HTR-8/SVneo (cell line): ENCODE measurements at regions not wholly inside any gene's neighbourhood (a gene's known extent, or its start where the extent isn't known, plus 50 kb on each side); places are given as distances from the start of the nearest gene placed in this dataset.

Source experiments
- DNase-seq: peaks from one replicate; pipeline ENCODE4 v3.0.0; 2011; ENCODE audit warnings: low spot score, mixed read lengths; ENCODE audit not compliant: insufficient read length
- FAIRE-seq: peaks from 2 replicates; lab custom pipeline; 2011; peaks lifted over from hg19 to GRCh38; lab: Jason Lieb, UNC

GRCh38 chr5:175803736-175804454 lies 67.5 kb upstream of the CPLX2 start:
- FAIRE-seq = no peak
- no peak for DNase-seq

GRCh38 chr5:175805256-175806011 lies 65.9 kb upstream of the CPLX2 start:
- no peak for FAIRE-seq
- DNase-seq = no peak

GRCh38 chr5:175808711-175809110 lies 62.7 kb upstream of the CPLX2 start:
- DNase-seq (no peak), FAIRE-seq (no peak)

GRCh38 chr5:175809531-175810121 lies 61.8 kb upstream of the CPLX2 start:
- DNase-seq = peak; percentile 86
- FAIRE-seq = peak; percentile 80

GRCh38 chr5:175810457-175810856 lies 60.9 kb upstream of the CPLX2 start:
- FAIRE-seq = no peak
- no peak for DNase-seq

- peak; percentile 59 for FAIRE-seq
- no peak for DNase-seq
These were observed 59.8 kb upstream of the CPLX2 start for GRCh38 chr5:175811589-175811988.

GRCh38 chr5:175813943-175814630 lies 57.3 kb upstream of the CPLX2 start:
- DNase-seq (no peak), FAIRE-seq (peak; percentile 4)

- DNase-seq (peak; percentile 86), FAIRE-seq (peak; percentile 77)
These were observed 56.7 kb upstream of the CPLX2 start for GRCh38 chr5:175814691-175815090.

- FAIRE-seq = no peak
- no peak for DNase-seq
These were observed 56.1 kb upstream of the CPLX2 start for GRCh38 chr5:175815126-175815913.

GRCh38 chr5:175816348-175816747 lies 55.0 kb upstream of the CPLX2 start:
- no peak for FAIRE-seq
- no peak for DNase-seq

- no peak for DNase-seq
- no peak for FAIRE-seq
These were observed 52.3 kb upstream of the CPLX2 start for GRCh38 chr5:175819090-175819425.

- FAIRE-seq = no peak
These were observed 51.1 kb upstream of the CPLX2 start for GRCh38 chr5:175820230-175820629.

More at GRCh38 chr5:175820230-175820629, 51.1 kb upstream of the CPLX2 start:
- DNase-seq = no peak
